Activated naive CD8-positive, alpha-beta T cell treated with anti-CD3 and anti-CD28 coated beads for 36 hours (primary cell): ENCODE measurements at regions not wholly inside any gene's neighbourhood (a gene's known extent, or its start where the extent isn't known, plus 50 kb on each side); places are given as distances from the start of the nearest gene placed in this dataset.
"Not testable (repeated sequence)": the region's sequence is repeated elsewhere in the genome, so short reads cannot be mapped to it uniquely, and the experiment has no call there.

Source experiments
- DNase-seq: peaks from one replicate; pipeline ENCODE4 v3.0.0; 2021
- H3K27ac Mint-ChIP-seq: one replicate; pipeline ENCODE4 v1.8.0; 2022; ENCODE audit warnings: mild to moderate bottlenecking, moderate library complexity, mixed read lengths
- H3K27me3 Mint-ChIP-seq: one replicate; pipeline ENCODE4 v1.8.0; 2022; ENCODE audit warnings: mild to moderate bottlenecking, mixed read lengths
- H3K36me3 Mint-ChIP-seq: one replicate; pipeline ENCODE4 v1.8.0; 2021; ENCODE audit warnings: mild to moderate bottlenecking, mixed read lengths
- H3K4me1 Mint-ChIP-seq: one replicate; pipeline ENCODE4 v1.8.0; 2021; ENCODE audit warnings: mixed read lengths
- H3K4me3 Mint-ChIP-seq: one replicate; pipeline ENCODE4 v1.8.0; 2022; ENCODE audit warnings: mild to moderate bottlenecking, moderate library complexity, mixed read lengths
- H3K9me3 Mint-ChIP-seq: one replicate; pipeline ENCODE4 v1.8.0; 2022; ENCODE audit warnings: mixed read lengths

DNA sequence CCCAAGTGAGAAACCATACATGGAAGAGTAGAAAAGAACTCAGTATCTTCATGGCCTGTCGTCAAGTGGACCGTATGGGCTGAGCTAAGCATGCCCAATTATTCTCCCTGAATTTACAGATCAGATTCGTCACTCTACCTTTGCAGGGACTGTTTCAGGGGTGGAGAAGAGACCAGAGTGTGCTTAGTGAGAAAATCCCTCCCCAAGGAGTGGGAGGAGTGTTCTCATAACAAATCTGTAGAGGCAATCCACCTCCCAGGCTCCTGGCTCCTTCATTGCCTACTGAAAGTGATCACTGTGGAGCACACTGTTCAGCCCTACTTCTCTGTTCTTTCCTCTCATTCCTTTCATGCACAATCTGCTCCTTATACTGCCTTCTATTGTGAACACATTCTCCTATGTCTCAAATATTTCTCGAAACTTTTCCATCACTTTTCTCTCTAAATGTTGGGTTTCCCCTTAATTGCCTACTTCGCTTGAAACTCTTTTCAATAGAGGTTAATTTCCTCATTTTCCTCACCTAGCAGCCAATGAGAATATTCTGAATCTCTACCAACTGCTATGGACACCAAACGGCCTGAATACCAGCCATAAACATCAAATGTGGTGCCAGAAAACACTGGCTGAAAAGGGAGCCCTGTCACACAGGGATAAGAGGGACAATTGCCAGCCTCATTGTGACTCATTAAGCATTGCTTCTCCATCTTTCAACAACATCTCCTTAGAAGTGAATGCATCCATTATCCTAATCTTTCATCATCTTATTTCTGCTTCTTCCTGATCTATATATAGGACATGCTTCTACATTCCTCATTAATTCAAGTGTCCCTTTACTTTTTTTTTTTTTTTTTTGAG lies 398.3 kb downstream of the UTRN start:
- no peak overlapping the region for H3K4me3 Mint-ChIP-seq
- no peak for DNase-seq
- no peak overlapping the region for H3K27ac Mint-ChIP-seq
- peaks cover 29% of the 10 kb centered on the region for H3K9me3 Mint-ChIP-seq
- H3K27me3 Mint-ChIP-seq = no peaks in the 10 kb centered on the region
- H3K4me1 Mint-ChIP-seq = no peaks in the 10 kb centered on the region
- peaks cover 67% of the 10 kb centered on the region for H3K36me3 Mint-ChIP-seq

DNA sequence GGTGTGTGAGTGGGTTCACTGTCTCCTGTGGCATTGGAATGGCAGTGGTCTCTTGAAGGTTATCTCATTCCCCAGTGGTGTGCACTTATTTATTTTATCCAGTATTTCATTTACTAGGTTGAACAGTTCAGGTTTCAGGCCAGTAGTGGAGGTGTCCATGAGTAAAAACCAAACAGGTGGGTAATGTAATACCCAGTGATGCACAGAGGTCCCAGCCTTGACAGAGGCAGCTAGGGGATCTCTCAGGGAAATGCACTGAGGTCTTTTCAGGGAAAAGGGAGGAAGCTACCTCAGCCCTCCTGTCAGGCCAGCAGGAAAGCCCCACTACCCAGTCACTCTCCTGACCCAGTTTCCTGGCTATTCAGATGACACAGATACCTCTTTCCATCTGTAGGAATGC lies 403.6 kb downstream of the UTRN start:
- no peaks in the 10 kb centered on the region for H3K27me3 Mint-ChIP-seq
- peaks cover under 1% of the 10 kb centered on the region for H3K4me1 Mint-ChIP-seq
- H3K27ac Mint-ChIP-seq = no peak overlapping the region
- DNase-seq = no peak
- no peak overlapping the region for H3K4me3 Mint-ChIP-seq
- H3K36me3 Mint-ChIP-seq = peaks cover 69% of the 10 kb centered on the region
- H3K9me3 Mint-ChIP-seq = peaks cover 38% of the 10 kb centered on the region

DNA sequence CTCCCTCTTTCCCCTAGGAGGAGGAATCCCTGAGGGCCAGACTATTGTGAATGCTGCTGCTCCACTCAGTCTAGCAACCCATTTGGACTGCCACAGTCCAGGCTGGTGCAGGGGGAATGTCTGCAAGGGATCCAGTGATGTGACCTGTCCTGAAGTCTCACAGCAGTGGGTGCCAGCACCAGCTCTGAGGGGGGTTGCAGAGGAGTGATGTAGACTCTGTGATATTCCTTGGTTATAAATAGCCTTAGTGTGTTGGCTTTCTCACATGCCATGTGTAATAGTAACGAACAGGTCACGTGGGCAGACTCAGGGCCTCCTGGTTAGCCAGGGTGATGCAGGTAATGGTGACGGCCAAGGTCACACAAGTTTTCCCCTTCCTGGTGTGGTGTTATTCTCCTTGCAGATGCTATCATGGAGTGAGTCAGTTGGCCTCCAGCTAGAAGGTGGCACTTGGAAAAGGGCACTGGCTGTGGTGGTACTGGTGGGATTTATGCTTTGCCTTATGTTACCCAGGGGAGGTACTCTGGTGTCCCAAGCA lies 404.4 kb downstream of the UTRN start:
- Mint-ChIP-seq H3K36me3 (peaks cover 61% of the 10 kb centered on the region), H3K4me1 (peaks cover 8% of the 10 kb centered on the region), H3K27ac (no peak overlapping the region), H3K27me3 (no peaks in the 10 kb centered on the region), H3K4me3 (no peak overlapping the region), H3K9me3 (peaks cover 36% of the 10 kb centered on the region)
- no peak for DNase-seq

DNA sequence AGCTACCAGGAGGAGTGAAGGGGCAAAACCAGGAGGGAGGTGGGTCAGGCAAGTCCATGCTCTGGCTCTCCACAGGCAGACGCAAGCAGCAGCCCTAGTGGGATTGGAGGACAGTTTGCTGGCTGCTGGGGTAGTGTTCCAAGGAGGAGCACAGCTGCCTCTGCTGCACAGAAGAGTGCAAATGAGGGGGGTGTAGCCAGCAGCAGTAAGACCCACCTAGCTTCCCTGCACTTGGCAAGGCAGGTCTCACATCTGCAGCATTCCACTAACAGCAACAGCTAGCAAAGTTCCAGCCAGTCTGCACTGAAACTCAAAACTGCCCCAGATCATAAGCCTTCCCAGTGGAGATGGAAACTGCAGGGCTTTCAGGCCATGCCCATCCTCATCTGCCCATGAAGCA lies 405.0 kb downstream of the UTRN start:
- H3K4me1 Mint-ChIP-seq = peaks cover 8% of the 10 kb centered on the region
- no peak for DNase-seq
- H3K27ac Mint-ChIP-seq = no peak overlapping the region
- H3K36me3 Mint-ChIP-seq = peaks cover 58% of the 10 kb centered on the region
- peaks cover 34% of the 10 kb centered on the region for H3K9me3 Mint-ChIP-seq
- H3K27me3 Mint-ChIP-seq = no peaks in the 10 kb centered on the region
- H3K4me3 Mint-ChIP-seq = no peak overlapping the region

DNA sequence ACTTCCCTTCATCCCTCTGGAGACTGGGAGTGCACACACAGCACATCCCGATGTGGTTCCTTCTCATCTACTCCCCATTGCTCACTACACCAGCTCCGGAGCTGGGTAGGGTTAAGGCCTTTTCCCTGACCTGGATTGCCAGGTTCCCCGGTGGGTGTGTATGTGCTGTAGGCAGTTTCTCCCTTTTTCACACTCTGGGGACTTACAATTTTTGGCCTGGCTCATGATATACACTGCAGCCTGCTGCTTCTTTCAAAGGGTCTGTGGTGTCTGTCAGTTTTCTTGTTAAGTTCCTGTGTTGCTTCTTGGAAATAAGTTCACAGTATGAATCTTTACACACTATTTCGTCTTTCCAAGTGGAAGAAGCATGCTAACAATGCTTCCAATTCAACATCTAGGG lies 405.5 kb downstream of the UTRN start:
- no peak for DNase-seq
- peaks cover 30% of the 10 kb centered on the region for H3K9me3 Mint-ChIP-seq
- peaks cover 53% of the 10 kb centered on the region for H3K36me3 Mint-ChIP-seq
- H3K27ac Mint-ChIP-seq = no peak overlapping the region
- no peaks in the 10 kb centered on the region for H3K27me3 Mint-ChIP-seq
- no peak overlapping the region for H3K4me3 Mint-ChIP-seq
- H3K4me1 Mint-ChIP-seq = peaks cover 8% of the 10 kb centered on the region

DNA sequence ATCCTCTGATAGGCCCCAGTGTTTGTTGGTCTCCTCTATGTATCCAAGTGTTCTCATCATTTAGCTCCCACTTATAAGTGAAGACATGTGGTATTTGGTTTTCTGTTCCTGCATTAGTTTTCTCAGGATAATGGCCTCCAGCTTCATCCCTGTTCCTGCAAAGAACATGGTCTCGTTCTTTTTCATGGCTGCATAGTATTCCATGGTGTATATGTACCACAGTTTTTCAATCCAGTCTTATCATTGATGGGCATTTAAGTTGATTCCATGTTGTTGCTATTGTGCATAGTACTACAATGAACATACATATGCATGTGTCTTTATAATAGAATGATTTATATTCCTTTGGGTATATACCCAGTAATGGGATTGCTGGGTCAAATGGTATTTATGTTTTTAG lies 406.9 kb downstream of the UTRN start:
- Mint-ChIP-seq H3K9me3 (peaks cover 18% of the 10 kb centered on the region), H3K4me1 (peaks cover 14% of the 10 kb centered on the region), H3K36me3 (peaks cover 39% of the 10 kb centered on the region)
- not testable (repeated sequence) for H3K27me3 Mint-ChIP-seq, DNase-seq, H3K4me3 Mint-ChIP-seq, H3K27ac Mint-ChIP-seq

DNA sequence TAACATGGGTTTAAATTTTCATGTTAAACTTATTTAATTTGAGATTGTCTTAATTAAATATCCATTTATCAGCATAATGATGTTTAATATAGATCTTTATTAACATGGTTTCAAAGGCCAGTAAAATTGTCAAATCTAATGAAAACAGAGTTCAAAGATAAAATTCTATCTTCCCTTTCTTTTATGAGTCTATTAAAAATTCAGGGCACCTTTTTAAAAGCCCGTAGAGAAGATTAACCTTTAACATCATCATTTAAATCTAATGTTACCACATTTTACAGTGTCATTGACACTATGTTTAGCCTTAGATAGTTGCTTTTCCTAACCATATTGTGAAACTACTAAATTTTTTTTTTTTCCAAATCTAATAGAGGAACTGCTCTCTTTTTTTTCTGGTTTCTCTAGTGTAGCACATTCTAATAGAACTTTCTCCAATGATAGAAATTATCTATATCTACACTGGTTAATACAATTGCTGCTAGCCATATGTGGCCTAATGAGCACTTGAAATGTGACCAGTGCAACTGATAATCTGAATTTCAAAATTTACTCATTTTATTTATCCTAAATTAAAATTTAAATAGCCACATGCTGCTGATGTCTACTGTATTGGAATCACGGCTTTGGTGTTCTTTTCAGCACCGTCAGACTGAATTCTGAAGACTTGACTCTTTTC lies 410.9 kb downstream of the UTRN start:
- H3K4me1 Mint-ChIP-seq = peaks cover 18% of the 10 kb centered on the region
- H3K9me3 Mint-ChIP-seq = peaks cover 11% of the 10 kb centered on the region
- no peaks in the 10 kb centered on the region for H3K27me3 Mint-ChIP-seq
- H3K27ac Mint-ChIP-seq = no peak overlapping the region
- peaks cover 16% of the 10 kb centered on the region for H3K36me3 Mint-ChIP-seq
- no peak overlapping the region for H3K4me3 Mint-ChIP-seq
- no peak for DNase-seq

DNA sequence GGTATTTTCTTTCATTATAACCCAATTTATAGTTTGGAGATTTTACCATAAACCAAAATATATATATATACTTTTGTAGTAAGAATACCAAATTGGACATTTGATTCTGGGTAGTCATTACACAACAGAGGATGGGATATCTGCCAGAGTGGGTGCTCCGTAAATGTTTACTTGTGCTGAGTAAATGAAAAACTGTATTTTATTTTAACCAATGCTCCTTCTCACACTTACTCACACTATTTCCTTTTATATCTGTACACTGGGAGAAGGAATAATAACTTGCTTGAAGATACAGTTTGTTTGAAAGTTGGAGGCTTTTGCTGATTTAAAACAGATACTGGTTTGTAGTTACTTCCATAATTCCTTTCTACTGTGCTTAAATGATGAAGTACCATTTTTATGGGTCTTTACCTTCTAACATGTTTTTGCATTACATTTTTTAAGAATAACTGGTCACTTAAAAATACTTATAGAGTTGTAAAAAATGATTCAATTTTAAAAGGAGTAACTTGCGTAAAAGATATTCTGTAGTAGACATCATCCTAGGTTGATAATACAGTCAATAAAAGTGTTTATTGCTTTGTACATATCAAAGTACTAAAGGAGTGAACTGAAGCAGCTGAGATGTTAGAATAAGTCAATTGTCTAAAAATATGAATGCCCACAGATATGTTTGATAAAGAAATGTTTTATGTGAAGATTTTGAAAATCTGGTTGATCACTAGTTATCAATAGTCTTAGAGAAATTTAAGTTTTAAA lies 411.7 kb downstream of the UTRN start:
- peaks cover 8% of the 10 kb centered on the region for H3K9me3 Mint-ChIP-seq
- no peak overlapping the region for H3K4me3 Mint-ChIP-seq
- no peak overlapping the region for H3K27ac Mint-ChIP-seq
- H3K27me3 Mint-ChIP-seq = no peaks in the 10 kb centered on the region
- peaks cover 11% of the 10 kb centered on the region for H3K36me3 Mint-ChIP-seq
- no peak for DNase-seq
- peaks cover 18% of the 10 kb centered on the region for H3K4me1 Mint-ChIP-seq

DNA sequence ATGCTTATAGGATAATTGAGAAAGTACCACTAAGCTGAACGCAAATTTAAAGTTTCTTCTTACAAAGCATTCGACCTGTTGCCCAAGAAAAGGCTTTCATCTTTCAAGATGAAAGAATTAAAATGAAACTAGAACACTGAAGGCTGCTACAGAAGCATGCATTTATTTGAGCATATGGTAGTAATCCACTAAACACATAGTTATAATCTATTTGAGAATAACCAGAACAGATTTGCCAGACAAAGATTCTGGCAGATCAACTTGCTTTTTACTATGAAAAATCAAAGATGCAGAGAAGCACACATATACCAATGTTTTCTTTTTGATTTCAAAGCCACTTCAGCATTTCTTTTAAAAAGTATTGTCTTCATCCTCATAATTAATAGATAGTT lies 412.2 kb downstream of the UTRN start:
- Mint-ChIP-seq H3K27ac (no peak overlapping the region), H3K4me3 (no peak overlapping the region), H3K4me1 (peaks cover 18% of the 10 kb centered on the region), H3K36me3 (peaks cover 5% of the 10 kb centered on the region), H3K9me3 (peaks cover 3% of the 10 kb centered on the region), H3K27me3 (no peaks in the 10 kb centered on the region)
- no peak for DNase-seq

DNA sequence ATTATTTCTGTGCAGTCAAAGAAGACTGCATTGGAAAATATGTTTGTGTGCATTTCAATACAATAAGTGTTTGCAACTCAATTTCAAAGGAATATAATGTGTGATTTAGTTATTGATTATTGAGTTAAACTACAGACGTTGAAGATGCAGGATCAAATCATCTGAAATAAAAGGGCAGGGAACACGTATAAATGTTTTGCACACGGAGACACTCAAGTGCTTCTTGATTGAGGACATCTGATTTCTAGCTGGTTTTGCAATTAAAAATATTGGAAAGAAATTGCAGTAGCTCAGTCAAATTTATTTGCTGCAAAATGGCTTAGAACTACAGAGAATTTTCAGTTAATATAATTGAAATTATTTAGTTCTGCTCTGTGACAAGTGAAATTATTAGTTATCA lies 412.7 kb downstream of the UTRN start:
- peaks cover 18% of the 10 kb centered on the region for H3K4me1 Mint-ChIP-seq
- H3K9me3 Mint-ChIP-seq = no peaks in the 10 kb centered on the region
- DNase-seq = no peak
- H3K27me3 Mint-ChIP-seq = no peaks in the 10 kb centered on the region
- peaks cover under 1% of the 10 kb centered on the region for H3K36me3 Mint-ChIP-seq
- no peak overlapping the region for H3K27ac Mint-ChIP-seq
- no peak overlapping the region for H3K4me3 Mint-ChIP-seq

DNA sequence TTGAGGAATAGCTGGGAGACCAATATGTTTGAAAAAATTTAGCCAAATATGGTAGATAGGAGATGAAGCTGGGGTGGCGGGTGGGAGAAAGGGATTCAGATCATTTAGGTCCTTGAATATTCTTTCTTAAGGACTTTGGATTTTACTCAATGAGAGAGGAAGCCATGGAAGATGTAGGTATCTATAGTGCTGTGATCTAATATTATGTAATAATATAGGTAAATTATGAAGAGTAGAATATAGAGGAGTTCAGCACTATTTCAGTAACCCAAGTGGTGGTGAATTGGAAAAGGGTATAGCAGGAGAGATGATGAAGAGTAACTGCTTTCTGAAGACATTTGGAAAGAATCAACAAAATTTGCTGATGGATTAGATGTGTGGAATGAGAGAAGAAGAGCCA lies 417.6 kb downstream of the UTRN start:
- H3K4me3 Mint-ChIP-seq = no peak overlapping the region
- H3K36me3 Mint-ChIP-seq = peaks cover 2% of the 10 kb centered on the region
- H3K27me3 Mint-ChIP-seq = no peaks in the 10 kb centered on the region

DNA sequence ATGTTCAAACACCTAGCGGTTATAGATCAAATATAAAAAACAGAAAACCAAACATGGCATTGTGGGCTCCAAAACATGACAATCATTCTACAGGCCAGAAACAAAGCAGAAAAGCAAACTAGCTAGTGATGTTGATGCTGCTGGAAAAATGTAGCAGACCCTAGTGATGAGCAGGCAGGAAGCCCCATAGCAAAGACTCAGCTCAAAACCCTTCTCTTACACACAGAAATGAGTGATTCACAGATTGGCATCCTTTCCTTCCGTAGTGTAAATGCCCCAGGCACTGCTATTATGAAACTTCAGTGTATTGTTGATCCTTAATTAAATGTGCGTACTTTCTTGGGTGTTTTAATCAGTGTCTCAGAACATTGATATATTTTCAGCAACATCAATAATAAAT lies 425.1 kb downstream of the UTRN start:
- Mint-ChIP-seq H3K4me3 (no peak overlapping the region), H3K4me1 (peaks cover 3% of the 10 kb centered on the region), H3K27me3 (no peaks in the 10 kb centered on the region), H3K27ac (no peak overlapping the region), H3K9me3 (no peaks in the 10 kb centered on the region), H3K36me3 (no peaks in the 10 kb centered on the region)
- no peak for DNase-seq

More for the DNA sequence above, 417.6 kb downstream of the UTRN start:
- no peak for DNase-seq
- H3K9me3 Mint-ChIP-seq = no peaks in the 10 kb centered on the region
- H3K4me1 Mint-ChIP-seq = no peaks in the 10 kb centered on the region
- no peak overlapping the region for H3K27ac Mint-ChIP-seq

DNA sequence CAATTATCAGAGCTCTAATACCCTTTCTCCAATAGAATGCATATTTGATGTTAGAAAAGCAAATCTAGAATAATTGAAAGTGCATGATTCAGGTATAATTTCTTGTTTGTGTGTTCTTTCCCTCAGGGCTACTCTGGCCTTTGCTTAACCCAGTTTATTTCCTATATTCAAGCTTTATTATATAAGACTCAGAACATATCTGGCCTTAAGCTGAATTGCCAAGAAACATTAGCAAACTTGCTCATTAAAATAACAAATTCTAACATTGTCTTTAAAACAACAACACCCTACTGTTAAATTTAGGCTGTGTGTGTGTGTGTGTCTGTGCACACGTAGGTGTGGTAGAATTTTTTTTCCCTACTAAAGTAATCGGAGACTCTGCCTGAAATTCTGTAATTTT lies 426.5 kb downstream of the UTRN start:
- Mint-ChIP-seq H3K9me3 (no peaks in the 10 kb centered on the region), H3K4me1 (peaks cover 6% of the 10 kb centered on the region), H3K27ac (no peak overlapping the region), H3K36me3 (no peaks in the 10 kb centered on the region), H3K27me3 (no peaks in the 10 kb centered on the region), H3K4me3 (no peak overlapping the region)
- no peak for DNase-seq

DNA sequence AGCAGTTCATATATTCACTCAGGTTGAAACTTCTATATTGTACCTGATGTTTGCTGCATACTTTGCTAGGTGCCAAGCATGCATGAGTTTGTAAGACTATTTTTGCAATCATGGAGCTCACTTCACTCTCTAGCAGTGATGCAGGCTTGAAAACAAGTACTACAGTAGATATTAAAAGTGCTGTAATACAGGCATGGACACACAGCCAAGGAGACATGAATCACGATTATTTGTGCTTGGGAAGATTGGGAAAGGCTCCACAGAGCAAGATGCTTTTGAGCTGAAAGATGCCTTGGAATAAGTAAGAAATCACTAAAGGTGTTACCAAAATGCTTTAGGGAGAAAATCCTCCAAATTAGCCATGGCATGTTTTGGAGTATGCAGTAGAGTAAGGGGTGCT lies 427.4 kb downstream of the UTRN start:
- peaks cover 6% of the 10 kb centered on the region for H3K4me1 Mint-ChIP-seq
- H3K27ac Mint-ChIP-seq = no peak overlapping the region
- no peak overlapping the region for H3K4me3 Mint-ChIP-seq
- H3K36me3 Mint-ChIP-seq = no peaks in the 10 kb centered on the region
- no peaks in the 10 kb centered on the region for H3K27me3 Mint-ChIP-seq
- DNase-seq = no peak
- no peaks in the 10 kb centered on the region for H3K9me3 Mint-ChIP-seq

DNA sequence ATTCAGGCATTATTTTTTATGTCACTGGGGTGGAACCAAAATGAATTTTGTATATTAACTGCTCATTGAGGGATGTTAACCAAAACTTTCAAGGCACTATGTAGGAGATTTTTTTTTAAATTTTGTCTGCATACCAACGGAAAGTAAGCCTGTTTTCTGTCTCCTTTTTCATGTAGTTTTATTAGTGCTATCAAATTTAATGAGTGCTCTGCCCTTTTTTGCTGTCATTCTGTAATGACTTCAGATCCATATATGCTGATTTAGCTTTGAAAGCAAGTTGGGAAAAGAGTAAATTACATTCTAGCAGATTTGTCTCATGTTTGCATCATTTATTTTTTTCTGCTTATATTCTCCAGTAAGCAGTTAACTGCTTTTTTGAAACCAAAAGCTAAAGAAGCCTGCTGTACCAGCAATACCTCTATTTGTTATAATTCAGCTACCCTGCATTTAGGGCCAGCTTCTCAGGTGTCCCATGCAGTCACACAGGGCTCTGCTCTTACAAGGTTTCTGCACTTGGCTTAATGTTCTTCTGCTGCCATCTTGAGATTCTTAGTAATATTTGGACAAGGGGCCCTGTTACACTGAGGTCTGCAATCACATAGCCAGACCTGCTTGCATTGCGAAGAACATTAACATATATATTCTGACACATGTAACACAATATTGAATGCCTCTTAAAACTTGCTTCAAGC lies 429.0 kb downstream of the UTRN start:
- H3K4me3 Mint-ChIP-seq = no peak overlapping the region
- peaks cover 6% of the 10 kb centered on the region for H3K36me3 Mint-ChIP-seq
- no peak for DNase-seq
- H3K27ac Mint-ChIP-seq = no peak overlapping the region
- no peaks in the 10 kb centered on the region for H3K9me3 Mint-ChIP-seq
- peaks cover 6% of the 10 kb centered on the region for H3K4me1 Mint-ChIP-seq
- H3K27me3 Mint-ChIP-seq = no peaks in the 10 kb centered on the region
